ENCODE measurements at regions not wholly inside any gene's neighbourhood (a gene's known extent, or its start where the extent isn't known, plus 50 kb on each side); places are given as distances from the start of the nearest gene placed in this dataset.

GRCh38 chr5:171512397-171512796, 93.0 kb downstream of the FGF18 start:
- TF ChIP-seq CTCF (conservative IDR thresholded peaks at IDR 0.05; ENCODE audit: low read depth, low read length) (no peak), FOS (IDR thresholded peaks at IDR 0.05; ENCODE audit: low read depth, low read length) (no peak), CEBPB (IDR thresholded peaks at IDR 0.05; ENCODE audit: low read depth, low read length) (no peak)
